GM23338 (cell line): ENCODE measurements at regions not wholly inside any gene's neighbourhood (a gene's known extent, or its start where the extent isn't known, plus 50 kb on each side); places are given as distances from the start of the nearest gene placed in this dataset.

Source experiments
- ATAC-seq: fragments of 200-7000 bp; cut with Tn5 transposase; 3 replicates; pipeline ENCODE4 v1.9.1; 2020
- DNase-seq: peaks from one replicate; pipeline ENCODE4 v3.0.0-alpha.2; 2015; ENCODE audit warnings: low spot score
- H2AFZ ChIP-seq: fragments of 200-600 bp; sonication (generic); 2 replicates; pipeline ENCODE4 v1.8.0; 2016; ENCODE audit warnings: antibody characterized with exemption, mild to moderate bottlenecking, moderate library complexity
- H3F3A ChIP-seq: fragments of 200-600 bp; sonication (generic); replicated peaks from 2 replicates; pipeline ENCODE4 v1.8.0; 2017; ENCODE audit warnings: antibody characterized with exemption, mixed run types, low read depth
- H3K27ac ChIP-seq: fragments of 200-600 bp; sonication (generic); 2 replicates; pipeline ENCODE4 v1.6.1; 2016; ENCODE audit warnings: low read depth
- H3K27me3 ChIP-seq: fragments of 200-600 bp; sonication (generic); 2 replicates; pipeline ENCODE4 v1.8.0; 2016; ENCODE audit warnings: mild to moderate bottlenecking, mixed run types, moderate library complexity; ENCODE audit not compliant: insufficient read depth
- H3K36me3 ChIP-seq: fragments of 200-600 bp; sonication (generic); 2 replicates; pipeline ENCODE4 v1.8.0; 2016; ENCODE audit warnings: mild to moderate bottlenecking; ENCODE audit not compliant: insufficient read depth
- H3K4me1 ChIP-seq: fragments of 200-600 bp; sonication (generic); 2 replicates; pipeline ENCODE4 v1.8.0; 2016; ENCODE audit warnings: mild to moderate bottlenecking, moderate library complexity; ENCODE audit not compliant: insufficient read depth
- H3K4me2 ChIP-seq: fragments of 200-600 bp; sonication (generic); 2 replicates; pipeline ENCODE4 v1.7.1; 2017; ENCODE audit warnings: mixed run types
- H3K4me3 ChIP-seq: fragments of 200-600 bp; sonication (generic); 2 replicates; pipeline ENCODE4 v1.6.1; 2016; ENCODE audit warnings: mixed run types
- H3K79me2 ChIP-seq: fragments of 200-600 bp; sonication (generic); replicated peaks from 2 replicates; pipeline ENCODE4 v1.8.0; 2017; ENCODE audit warnings: mild to moderate bottlenecking; ENCODE audit not compliant: insufficient read depth
- H3K9me2 ChIP-seq: fragments of 200-600 bp; sonication (generic); 2 replicates; pipeline ENCODE4 v1.8.0; 2017; ENCODE audit not compliant: insufficient read depth
- H4K20me1 ChIP-seq: fragments of 200-600 bp; sonication (generic); replicated peaks from 2 replicates; pipeline ENCODE4 v1.8.0; 2017; ENCODE audit warnings: mild to moderate bottlenecking; ENCODE audit not compliant: insufficient read depth
- H3K27ac Mint-ChIP-seq: 2 replicates; pipeline ENCODE4 v1.8.0; 2020; ENCODE audit warnings: inconsistent platforms, mild to moderate bottlenecking, moderate library complexity, mixed read lengths
- H3K27me3 Mint-ChIP-seq: 3 replicates; pipeline ENCODE4 v1.8.0; 2022; ENCODE audit warnings: low read depth, mild to moderate bottlenecking, moderate library complexity, mixed read lengths, inconsistent platforms; ENCODE audit not compliant: insufficient read depth, poor library complexity
- H3K36me3 Mint-ChIP-seq: 3 replicates; pipeline ENCODE4 v1.8.0; 2021; ENCODE audit warnings: low read depth, mild to moderate bottlenecking, inconsistent platforms, moderate library complexity, mixed read lengths
- H3K4me1 Mint-ChIP-seq: 3 replicates; pipeline ENCODE4 v1.8.0; 2020; ENCODE audit warnings: mild to moderate bottlenecking, inconsistent platforms, mixed read lengths
- H3K4me3 Mint-ChIP-seq: 3 replicates; pipeline ENCODE4 v1.8.0; 2021; ENCODE audit warnings: moderate library complexity, mild to moderate bottlenecking, inconsistent platforms, mixed read lengths
- H3K9me3 Mint-ChIP-seq: 3 replicates; pipeline ENCODE4 v1.8.0; 2020; ENCODE audit warnings: moderate library complexity, mild to moderate bottlenecking, inconsistent platforms, mixed read lengths
- JUNB ChIP-seq: IDR thresholded peaks from one replicate; pipeline ENCODE4 v1.6.1; 2016; ENCODE audit warnings: antibody characterized with exemption; ENCODE audit not compliant: unreplicated experiment
- POLR2AphosphoS5 ChIP-seq: IDR thresholded peaks from 2 replicates; pipeline ENCODE4 v1.6.1; 2016; ENCODE audit warnings: antibody characterized with exemption, low read depth
- ZNF114 ChIP-seq: fragments of 250-450 bp; sonication (Bioruptor Pico); IDR thresholded peaks from 2 replicates; pipeline ENCODE4 v1.5.0; 2020; ENCODE audit warnings: mild to moderate bottlenecking, moderate library complexity
- ZNF331 ChIP-seq: fragments of 250-450 bp; sonication (Bioruptor Pico); IDR thresholded peaks from 2 replicates; pipeline ENCODE4 v1.5.0; 2020; ENCODE audit warnings: low read depth, mild to moderate bottlenecking, moderate library complexity
- TF ChIP-seq, protein P1 (sequence below): fragments of 250-450 bp; sonication (Bioruptor Pico); IDR thresholded peaks from 2 replicates; pipeline ENCODE4 v1.5.0; 2020; ENCODE audit warnings: mild to moderate bottlenecking, moderate library complexity

DNA sequence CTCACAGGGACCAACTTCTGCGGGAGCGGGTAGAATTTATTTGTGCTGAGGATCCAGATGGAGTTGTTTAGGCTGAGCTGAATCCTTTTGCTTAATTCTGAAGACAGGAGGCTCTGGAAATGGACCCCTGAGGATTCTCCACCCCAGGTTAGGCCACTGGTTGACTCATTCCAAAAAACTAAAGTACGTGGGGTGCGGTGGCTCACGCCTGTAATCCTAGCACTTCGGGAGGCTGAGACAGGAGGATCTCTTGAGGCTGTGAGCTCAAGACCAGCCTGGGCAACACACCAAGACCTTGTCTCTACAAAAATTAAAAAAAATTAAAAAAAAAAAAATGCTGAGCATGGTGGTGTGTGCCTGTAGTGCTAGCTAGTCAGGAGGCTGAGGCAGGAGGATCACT is 76.3 kb upstream of the MAP1LC3B2 start:
- peak overlapping the region; percentile 76 for H2AFZ ChIP-seq
- H3K4me2 ChIP-seq, result no peak overlapping the region
- H3F3A ChIP-seq, result no peaks in the 10 kb centered on the region
- H3K36me3 ChIP-seq, result no peaks in the 10 kb centered on the region; the same call in 1 of the 2 replicates
- no peak overlapping the region for H3K4me3 Mint-ChIP-seq
- H3K27me3 ChIP-seq, result no peaks in the 10 kb centered on the region
- no peak overlapping the region for H3K4me3 ChIP-seq
- peaks cover 11% of the 10 kb centered on the region for H3K9me3 Mint-ChIP-seq
- TF ChIP-seq POLR2AphosphoS5 (no peak), ZNF331 (no peak), JUNB (no peak), ZNF114 (CRISPR knock-in tag) (no peak)
- TF ChIP-seq, protein P1, sequence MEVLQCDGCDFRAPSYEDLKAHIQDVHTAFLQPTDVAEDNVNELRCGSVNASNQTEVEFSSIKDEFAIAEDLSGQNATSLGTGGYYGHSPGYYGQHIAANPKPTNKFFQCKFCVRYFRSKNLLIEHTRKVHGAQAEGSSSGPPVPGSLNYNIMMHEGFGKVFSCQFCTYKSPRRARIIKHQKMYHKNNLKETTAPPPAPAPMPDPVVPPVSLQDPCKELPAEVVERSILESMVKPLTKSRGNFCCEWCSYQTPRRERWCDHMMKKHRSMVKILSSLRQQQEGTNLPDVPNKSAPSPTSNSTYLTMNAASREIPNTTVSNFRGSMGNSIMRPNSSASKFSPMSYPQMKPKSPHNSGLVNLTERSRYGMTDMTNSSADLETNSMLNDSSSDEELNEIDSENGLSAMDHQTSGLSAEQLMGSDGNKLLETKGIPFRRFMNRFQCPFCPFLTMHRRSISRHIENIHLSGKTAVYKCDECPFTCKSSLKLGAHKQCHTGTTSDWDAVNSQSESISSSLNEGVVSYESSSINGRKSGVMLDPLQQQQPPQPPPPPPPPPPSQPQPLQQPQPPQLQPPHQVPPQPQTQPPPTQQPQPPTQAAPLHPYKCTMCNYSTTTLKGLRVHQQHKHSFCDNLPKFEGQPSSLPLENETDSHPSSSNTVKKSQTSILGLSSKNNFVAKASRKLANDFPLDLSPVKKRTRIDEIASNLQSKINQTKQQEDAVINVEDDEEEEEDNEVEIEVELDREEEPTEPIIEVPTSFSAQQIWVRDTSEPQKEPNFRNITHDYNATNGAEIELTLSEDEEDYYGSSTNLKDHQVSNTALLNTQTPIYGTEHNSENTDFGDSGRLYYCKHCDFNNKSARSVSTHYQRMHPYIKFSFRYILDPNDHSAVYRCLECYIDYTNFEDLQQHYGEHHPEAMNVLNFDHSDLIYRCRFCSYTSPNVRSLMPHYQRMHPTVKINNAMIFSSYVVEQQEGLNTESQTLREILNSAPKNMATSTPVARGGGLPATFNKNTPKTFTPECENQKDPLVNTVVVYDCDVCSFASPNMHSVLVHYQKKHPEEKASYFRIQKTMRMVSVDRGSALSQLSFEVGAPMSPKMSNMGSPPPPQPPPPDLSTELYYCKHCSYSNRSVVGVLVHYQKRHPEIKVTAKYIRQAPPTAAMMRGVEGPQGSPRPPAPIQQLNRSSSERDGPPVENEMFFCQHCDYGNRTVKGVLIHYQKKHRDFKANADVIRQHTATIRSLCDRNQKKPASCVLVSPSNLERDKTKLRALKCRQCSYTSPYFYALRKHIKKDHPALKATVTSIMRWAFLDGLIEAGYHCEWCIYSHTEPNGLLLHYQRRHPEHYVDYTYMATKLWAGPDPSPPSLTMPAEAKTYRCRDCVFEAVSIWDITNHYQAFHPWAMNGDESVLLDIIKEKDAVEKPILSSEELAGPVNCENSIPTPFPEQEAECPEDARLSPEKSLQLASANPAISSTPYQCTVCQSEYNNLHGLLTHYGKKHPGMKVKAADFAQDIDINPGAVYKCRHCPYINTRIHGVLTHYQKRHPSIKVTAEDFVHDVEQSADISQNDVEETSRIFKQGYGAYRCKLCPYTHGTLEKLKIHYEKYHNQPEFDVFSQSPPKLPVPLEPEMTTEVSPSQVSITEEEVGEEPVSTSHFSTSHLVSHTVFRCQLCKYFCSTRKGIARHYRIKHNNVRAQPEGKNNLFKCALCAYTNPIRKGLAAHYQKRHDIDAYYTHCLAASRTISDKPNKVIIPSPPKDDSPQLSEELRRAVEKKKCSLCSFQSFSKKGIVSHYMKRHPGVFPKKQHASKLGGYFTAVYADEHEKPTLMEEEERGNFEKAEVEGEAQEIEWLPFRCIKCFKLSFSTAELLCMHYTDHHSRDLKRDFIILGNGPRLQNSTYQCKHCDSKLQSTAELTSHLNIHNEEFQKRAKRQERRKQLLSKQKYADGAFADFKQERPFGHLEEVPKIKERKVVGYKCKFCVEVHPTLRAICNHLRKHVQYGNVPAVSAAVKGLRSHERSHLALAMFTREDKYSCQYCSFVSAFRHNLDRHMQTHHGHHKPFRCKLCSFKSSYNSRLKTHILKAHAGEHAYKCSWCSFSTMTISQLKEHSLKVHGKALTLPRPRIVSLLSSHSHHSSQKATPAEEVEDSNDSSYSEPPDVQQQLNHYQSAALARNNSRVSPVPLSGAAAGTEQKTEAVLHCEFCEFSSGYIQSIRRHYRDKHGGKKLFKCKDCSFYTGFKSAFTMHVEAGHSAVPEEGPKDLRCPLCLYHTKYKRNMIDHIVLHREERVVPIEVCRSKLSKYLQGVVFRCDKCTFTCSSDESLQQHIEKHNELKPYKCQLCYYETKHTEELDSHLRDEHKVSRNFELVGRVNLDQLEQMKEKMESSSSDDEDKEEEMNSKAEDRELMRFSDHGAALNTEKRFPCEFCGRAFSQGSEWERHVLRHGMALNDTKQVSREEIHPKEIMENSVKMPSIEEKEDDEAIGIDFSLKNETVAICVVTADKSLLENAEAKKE (CRISPR knock-in tag), result no peak
- H4K20me1 ChIP-seq, result no peaks in the 10 kb centered on the region
- peaks cover 2% of the 10 kb centered on the region; the same call in 1 of the 3 replicates for H3K4me1 Mint-ChIP-seq
- no peaks in the 10 kb centered on the region for H3K79me2 ChIP-seq
- no peaks in the 10 kb centered on the region for H3K4me1 ChIP-seq
- H3K27ac Mint-ChIP-seq, result no peak overlapping the region
- no peaks in the 10 kb centered on the region for H3K9me2 ChIP-seq
- DNase-seq (no peak), ATAC-seq (no peak)
- H3K36me3 Mint-ChIP-seq, result no peaks in the 10 kb centered on the region; the same call in 2 of the 3 replicates
- H3K27me3 Mint-ChIP-seq, result peaks cover 14% of the 10 kb centered on the region
- no peak overlapping the region for H3K27ac ChIP-seq

DNA sequence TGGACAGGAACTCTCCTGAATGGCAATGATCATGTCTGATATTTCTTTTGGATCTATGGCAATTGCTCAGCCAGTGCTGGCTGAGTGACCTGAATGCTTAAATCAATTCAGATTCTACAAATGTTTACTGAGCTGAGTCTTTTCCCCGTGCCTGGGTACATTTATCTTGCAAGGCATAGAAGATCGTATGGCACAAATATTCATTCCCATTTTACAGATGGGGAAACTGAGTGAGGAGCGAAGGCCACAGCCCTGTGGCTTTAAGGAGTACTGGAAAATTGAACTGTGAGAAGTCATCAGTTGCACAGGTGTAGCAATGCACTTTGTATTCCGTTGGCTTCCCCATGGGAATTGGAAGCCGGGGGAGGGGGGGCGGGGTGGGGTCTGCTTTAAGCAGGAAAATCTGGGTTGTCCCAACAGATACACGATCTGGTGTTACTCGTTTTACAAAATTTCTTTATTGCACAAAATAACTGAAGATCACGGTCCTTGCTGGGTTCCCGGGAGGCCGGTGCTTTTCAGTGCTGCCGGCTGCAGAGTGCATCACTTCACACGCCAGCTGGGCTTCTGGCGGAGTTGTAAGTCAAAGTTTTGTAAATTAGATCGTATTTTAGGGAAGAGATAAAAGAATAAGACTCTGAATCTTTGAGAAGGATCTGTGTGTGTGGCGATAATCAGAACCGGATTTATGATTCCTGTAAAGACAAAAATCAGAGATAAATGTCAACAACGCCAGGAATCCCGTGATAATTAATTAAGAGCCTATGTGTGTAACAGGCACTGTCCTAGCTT is 75.0 kb upstream of the MAP1LC3B2 start:
- H3K27me3 ChIP-seq, result no peaks in the 10 kb centered on the region
- H3K4me1 ChIP-seq, result no peaks in the 10 kb centered on the region
- DNase-seq, result no peak
- TF ChIP-seq, protein P1 (CRISPR knock-in tag), result no peak

More for the DNA sequence above, 75.0 kb upstream of the MAP1LC3B2 start:
- Histone ChIP-seq H2AFZ (no peak overlapping the region), H3K79me2 (no peaks in the 10 kb centered on the region), H3K9me2 (no peaks in the 10 kb centered on the region), H3F3A (no peaks in the 10 kb centered on the region), H4K20me1 (no peaks in the 10 kb centered on the region), H3K4me3 (no peak overlapping the region), H3K4me2 (no peak overlapping the region), H3K27ac (no peak overlapping the region), H3K36me3 (no peaks in the 10 kb centered on the region)
- Mint-ChIP-seq H3K36me3 (no peaks in the 10 kb centered on the region), H3K27ac (no peak overlapping the region), H3K9me3 (peaks cover 10% of the 10 kb centered on the region), H3K4me3 (no peak overlapping the region), H3K27me3 (peaks cover 12% of the 10 kb centered on the region), H3K4me1 (peaks cover 2% of the 10 kb centered on the region; the same call in 1 of the 3 replicates)
- no peak for ATAC-seq
